Uterus (tissue), 2 donors: ENCODE measurements at regions not wholly inside any gene's neighbourhood (a gene's known extent, or its start where the extent isn't known, plus 50 kb on each side); places are given as distances from the start of the nearest gene placed in this dataset.
"Not testable (repeated sequence)": the region's sequence is repeated elsewhere in the genome, so short reads cannot be mapped to it uniquely, and the experiment has no call there.

Experiments
- POLR2A ChIP-seq, 2 donors: fragments of 450-650 bp; IDR thresholded peaks; one replicate each; pipeline ENCODE4 v1.6.1; 2016; ENCODE audit warnings: antibody characterized with exemption in 2 of 2, mild to moderate bottlenecking in 1 of 2, moderate library complexity in 1 of 2
- TF ChIP-seq, protein P1 (sequence below), 4 experiments: fragments of 200-600 bp in 2 of 4; fragments of 450-650 bp in 2 of 4; sonication (generic) in 2 of 4; IDR thresholded peaks; one replicate each; pipeline ENCODE4 v1.5.1; 2016 to 2019; ENCODE audit warnings: antibody characterized with exemption in 4 of 4, mild to moderate bottlenecking in 2 of 4, moderate library complexity in 1 of 4

DNA sequence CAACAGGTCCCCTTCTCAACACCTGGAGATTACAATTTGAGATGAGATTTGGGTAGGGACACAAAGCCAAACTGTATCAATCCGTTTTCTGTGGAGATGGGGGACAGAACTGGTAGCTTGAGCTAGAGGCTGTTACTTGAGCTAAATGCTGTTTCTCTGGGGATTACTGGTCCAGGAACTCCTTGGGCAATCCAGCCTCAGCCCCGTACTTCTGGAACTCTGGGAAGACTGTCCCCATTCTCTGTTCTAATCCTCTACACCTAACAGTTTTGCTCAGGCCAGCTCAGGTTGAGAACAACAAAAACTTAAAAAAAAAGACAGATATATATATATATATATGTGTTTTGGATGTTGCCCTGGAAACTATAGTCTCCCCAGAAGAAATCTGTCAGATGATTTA is 255.0 kb downstream of the GOLGA6L6 start:
- TF ChIP-seq, protein P1, sequence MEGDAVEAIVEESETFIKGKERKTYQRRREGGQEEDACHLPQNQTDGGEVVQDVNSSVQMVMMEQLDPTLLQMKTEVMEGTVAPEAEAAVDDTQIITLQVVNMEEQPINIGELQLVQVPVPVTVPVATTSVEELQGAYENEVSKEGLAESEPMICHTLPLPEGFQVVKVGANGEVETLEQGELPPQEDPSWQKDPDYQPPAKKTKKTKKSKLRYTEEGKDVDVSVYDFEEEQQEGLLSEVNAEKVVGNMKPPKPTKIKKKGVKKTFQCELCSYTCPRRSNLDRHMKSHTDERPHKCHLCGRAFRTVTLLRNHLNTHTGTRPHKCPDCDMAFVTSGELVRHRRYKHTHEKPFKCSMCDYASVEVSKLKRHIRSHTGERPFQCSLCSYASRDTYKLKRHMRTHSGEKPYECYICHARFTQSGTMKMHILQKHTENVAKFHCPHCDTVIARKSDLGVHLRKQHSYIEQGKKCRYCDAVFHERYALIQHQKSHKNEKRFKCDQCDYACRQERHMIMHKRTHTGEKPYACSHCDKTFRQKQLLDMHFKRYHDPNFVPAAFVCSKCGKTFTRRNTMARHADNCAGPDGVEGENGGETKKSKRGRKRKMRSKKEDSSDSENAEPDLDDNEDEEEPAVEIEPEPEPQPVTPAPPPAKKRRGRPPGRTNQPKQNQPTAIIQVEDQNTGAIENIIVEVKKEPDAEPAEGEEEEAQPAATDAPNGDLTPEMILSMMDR (IDR thresholded peaks at IDR 0.05), result not testable (repeated sequence)
- not testable (repeated sequence) for TF ChIP-seq POLR2A (IDR thresholded peaks at IDR 0.05)
